ENCODE measurements at regions not wholly inside any gene's neighbourhood (a gene's known extent, or its start where the extent isn't known, plus 50 kb on each side); places are given as distances from the start of the nearest gene placed in this dataset.

DNA sequence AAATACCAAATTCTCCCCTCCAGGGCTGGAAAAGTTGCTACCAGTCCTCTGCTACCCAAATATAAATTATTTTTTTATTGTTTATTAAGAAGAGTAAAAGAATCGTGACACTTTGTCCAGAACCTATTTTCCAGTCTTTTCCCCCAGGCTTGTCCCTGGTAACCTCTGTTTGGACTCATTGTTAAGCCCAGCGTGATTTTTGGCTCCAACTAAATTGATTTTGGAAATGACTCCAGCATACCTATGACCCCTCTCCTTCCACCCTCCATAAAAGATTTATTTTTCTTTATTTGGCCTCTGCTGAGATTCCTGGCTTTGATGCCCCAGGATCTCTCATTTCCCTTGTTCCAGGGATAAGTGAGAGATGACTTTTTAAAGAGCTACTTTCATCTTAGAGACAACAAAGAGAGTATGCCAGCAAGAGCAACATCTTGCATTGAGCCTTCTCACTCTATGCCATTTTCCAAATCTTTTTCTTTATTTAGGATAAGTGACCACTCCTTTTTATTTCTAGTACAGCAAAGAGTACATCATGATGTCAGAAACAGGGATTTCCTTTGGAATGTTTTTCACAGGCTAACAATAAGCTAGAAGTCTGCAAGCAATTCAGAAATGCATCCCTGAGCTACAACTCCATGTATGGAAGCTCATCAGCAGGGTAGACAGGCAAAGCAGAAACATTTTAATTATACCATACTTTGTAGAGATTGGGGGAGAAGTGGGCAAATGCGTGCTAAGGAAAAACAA, 75.8 kb downstream of the DAD1 start:
- no peak for DNase-seq

DNA sequence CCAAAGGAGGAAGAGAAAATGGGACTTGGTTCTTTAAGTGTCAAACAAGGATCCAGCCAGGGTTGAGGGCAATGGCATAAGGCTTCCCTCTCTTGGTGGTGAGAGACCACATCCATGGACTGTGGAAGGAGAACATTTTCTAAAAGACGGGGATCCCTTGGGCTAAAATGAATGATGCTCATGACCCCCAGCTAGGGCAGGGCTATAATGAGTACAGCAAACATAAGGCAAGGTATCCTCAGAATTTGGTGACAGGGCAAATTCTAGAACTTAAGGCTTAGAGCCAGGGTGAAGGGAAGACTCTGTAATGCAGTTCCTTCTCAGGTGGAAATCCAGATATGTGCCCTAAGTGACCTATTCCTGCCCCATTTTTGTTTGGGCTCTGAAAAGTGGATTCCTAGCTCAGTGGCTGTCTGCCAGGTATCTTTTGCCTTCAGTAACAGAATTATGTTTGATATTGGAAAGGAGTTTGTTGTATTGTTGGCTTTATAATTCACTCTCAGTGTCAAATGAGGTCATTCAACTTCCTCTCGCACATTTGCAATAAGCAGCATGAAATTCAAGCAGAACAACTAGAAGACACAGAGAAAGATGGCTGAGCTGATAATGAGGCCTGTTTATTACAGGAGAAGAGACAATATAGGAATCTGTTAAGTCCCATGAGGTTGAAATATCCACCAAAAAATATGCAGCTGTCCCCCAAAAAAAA, 76.8 kb downstream of the DAD1 start:
- no peak for DNase-seq

DNA sequence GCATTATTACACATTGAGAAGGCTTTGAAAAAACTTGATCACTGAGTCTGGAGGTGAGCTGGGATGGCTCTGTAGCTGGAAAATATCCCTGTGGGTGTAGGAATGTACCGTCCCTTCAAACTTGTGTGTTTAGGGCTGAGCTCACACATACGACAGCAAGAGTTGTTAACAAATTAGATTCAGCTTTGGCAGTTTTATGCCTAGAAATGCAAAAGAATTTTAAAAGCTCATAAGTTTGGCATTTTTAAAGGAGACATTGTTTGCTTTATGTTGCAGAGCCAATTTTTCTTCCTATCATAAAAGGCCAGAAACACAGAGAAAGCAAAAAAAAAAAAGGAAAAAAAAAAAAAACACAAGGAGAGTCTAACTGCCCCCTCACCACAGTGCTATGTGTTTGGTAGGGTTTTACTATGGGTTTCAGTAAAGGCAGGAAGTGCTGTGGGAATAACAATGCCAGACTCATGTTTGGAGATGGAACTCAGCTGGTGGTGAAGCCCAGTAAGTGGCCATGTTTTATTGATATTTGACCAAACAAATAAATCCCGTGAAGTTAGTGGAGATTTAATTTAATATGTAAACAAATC, 78.4 kb downstream of the DAD1 start:
- no peak for DNase-seq

DNA sequence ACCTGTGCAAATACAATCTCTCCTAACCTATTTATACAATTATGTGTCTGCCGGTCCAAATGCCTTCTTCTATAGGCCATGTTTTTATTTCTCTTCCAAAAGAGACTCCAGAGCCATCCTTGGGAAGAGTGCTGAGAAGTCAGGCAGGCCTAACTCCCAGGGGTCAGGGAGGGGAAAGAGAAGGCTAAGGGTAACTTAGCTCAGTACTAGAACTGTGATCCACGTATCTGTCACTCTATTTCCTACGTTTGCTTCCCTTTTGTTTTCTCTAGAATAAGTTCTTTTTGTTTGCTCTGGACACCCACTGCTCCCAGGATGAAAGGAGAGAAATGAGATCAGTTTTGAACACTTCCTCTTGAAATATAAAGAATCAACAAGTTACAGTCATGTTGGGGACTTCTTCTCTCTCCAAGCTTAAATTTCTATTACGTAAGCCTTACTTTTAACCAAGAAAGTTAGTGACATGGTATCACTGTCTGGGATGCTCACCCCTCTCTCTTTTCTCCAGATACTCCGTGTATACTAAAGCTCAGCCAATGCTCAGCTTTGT, 79.2 kb downstream of the DAD1 start:
- no peak for DNase-seq

DNA sequence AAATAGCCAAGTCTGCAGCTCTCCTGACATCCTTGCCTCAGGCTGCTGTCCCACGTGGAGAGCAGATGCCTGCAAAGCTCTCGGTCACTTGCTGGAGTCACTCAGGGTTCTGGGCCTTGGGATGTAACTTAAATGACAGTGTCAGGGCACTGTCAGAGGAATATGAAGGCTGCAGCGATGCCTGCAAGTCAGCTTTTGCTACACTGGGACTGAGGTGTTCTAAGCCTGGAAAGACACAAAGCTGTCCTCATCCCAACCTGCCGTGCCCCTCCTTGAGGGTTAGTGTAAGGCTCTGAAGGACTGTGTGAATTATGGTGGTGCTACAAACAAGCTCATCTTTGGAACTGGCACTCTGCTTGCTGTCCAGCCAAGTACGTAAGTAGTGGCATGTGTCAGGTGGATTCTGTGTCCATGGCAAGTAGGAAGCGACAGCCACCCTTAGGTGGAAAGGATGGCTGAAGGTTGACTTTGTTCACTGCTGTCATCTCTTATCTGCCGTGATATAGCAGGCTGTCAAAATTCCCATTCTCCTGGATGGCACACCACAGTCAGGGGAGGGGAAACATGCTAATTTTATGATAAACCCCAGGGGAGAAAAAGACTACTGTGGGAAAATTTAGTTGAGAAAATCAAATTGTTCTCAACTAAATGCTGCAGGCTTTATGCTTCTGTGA, 79.9 kb downstream of the DAD1 start:
- DNase-seq: no peak

DNA sequence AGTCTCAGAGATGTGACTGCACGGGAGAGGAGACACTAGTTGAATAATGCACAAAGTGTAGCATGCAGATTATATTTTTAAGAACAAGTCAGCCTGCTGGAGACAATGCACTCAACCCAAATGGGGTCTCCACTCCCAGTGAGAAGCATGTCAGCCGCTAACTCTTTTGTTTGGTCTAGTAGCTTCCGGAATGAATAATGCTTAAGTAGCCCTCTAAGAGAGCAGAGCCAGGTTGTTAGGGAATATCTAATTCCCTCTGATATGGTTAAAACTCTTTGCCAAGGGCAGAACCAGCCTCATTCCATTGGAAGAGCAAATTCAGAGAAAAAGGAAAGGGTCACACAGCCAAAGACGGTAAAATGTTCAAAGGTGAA, 80.4 kb downstream of the DAD1 start:
- no peak for DNase-seq

DNA sequence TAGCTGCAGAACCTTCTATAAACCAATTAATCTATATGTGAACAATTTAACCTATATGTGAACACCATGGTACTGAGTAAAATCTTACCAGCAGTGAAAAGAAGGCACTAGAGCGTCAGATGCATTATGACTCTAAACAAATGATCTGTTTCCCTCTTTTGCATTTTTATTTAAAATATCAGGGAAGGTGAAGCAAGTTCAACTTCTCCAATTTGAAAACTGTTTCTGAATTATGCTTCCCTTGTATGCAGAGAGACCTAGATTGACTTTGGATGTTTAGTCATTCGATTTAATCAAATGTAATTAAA, 80.9 kb downstream of the DAD1 start:
- no peak for DNase-seq

DNA sequence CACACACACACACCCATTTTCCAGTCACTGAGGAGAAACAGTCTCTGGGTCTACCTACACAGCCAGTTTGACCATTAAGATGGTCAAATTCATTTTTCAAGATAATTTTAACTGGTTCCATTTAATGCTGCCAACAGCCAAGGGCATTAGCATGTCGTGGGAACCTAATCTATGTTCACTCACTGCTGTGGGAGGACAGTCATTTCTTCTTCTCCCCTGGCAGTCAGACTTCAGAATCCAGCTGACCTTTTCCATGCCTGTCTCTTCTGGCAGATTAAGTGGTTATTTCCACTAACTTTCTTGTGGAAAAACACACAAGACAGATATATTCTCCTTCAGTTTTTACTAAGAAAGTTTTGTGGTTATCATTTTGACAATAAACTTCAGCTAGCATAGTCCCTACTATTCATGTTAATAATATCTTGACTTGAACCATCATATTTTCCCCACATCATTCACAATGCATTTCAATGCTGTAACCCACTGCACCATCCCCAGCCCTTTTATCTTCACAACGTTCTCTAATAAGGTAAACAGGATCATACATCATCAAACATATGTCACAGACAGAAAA, 82.2 kb downstream of the DAD1 start:
- no peak for DNase-seq

DNA sequence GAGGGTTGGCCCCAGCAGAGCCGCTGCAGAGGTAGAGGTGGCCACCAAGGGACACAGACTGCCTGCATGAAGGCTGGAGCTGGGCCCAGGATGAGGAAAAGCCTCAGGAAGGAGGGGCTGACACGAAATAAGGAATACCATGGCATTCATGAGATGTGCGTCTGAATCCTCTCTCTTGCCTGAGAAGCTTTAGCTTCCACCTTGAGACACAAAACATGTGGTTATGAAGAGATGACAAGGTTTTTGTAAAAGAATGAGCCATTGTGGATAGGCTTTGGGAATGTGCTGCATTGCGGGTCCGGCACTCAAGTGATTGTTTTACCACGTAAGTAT, 82.7 kb downstream of the DAD1 start:
- no peak for DNase-seq

DNA sequence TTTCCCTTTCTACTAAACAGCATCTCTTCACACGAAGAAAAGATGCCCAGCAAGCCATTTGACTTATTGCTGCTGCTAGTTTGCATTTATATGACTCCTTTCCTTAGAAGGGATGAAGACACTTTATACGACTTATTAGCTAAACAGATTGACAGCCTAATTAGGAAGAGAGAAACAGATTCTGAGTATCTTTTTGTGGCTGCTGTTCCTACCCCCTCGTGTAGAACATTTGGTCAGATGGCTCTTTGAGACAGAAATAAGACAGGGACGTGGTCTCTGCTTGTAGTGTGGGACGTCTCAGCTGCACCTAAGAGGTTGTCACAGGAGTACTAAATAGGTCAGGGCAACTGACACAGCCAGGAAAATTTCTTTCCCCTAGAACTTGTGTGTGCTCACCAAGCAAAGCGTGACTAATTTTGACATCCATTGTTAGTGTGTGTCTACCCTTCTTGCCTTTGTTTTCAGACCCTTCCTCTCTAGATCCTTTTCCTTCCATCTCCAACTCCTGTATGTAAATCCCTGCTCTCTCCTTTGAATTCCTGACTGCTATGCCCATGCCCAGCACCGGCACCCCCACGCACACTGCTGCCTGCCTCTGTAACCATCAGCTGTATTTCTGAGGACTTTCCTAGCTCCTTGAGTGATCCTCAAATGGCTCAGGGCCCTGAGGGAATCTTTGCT, 83.2 kb downstream of the DAD1 start:
- no peak for DNase-seq

DNA sequence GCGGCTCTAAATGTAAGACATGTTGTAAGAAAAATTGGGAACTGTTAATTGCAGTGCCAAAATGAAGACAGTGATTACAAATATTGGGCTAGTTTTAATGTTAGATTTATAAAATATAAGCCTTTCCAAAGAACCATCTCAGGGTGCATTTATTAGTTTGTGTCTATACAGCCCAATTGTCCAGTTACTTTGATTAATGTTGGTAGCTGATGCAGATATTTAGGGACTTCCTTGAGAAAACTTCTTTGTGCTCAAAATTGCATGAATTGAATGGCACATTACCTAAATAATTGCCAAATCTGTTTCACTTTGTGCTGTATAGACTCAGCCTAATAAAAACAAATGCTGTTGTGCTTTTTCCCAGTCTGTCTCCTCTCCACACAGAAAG, 83.7 kb downstream of the DAD1 start:
- no peak for DNase-seq

DNA sequence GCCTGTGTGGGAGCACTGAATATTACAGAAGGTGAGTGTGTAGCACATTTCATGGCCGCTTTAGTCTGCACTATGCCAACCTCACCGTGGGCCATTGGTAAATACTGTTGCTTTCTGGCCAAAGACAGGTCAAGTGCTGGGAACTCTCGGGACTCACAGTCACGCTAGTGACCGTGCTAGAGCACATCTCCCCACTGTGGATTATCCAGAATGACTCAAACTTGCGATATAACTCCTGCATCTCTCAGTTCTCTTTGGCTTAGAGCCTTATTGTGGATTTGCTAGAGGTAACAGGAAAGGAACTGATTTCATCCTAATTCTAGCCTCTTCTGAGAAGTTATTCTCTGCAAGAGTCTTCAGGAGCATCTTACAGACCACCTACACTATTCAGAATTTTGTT, 86.5 kb downstream of the DAD1 start:
- no peak for DNase-seq

DNA sequence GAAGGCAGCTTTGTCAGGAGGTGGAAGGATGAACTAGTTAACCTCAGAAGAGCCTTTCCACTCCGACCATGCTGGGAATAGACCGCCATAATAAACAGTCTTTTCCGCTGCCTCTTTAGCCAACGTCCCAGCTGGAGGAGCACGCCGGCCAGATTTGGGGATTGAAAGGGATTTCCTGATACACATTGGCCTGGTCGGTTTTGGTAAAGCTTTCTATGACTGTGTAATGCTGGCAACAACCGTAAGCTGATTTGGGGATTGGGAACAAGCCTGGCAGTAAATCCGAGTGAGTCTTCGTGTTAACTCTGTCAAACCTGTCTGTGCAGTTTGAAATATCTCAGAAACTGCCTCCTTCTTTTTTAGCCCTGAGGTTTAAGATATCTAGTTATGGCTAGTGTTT, 87.0 kb downstream of the DAD1 start:
- no peak for DNase-seq

DNA sequence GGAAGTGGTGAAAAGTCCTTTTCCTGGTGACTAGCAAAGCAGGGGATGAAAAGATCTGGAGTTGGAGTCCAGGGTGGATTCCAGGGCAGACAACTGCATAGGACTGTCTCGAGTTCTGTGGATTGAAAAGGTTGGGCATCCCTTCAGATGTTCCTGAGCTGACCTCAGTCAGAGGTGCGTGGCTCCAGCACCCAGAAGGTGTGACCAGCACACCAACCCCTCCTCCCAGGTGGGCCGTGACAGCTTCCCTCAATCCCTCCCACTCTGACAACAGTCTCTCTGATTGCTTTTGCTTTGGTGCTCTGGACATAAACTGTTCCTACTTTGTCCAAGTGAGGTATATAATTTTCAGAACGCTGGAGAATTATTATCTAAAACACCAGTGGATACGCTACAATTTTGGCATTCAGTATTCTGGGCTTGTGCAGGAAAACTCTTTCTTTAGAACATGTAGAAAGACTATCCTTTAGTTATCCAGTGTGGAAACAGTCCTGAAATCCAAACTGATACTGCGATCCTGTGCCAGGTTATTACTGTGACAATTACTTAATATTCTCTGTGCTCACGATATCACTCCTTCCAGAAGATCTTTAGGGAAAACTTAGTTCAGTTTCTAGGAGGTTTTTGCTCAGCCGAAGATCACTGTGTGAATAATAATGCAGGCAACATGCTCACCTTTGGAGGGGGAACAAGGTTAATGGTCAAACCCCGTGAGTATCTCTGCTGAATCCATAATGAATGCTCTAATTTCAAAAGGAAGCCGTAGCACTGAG, 87.9 kb downstream of the DAD1 start:
- no peak for DNase-seq

DNA sequence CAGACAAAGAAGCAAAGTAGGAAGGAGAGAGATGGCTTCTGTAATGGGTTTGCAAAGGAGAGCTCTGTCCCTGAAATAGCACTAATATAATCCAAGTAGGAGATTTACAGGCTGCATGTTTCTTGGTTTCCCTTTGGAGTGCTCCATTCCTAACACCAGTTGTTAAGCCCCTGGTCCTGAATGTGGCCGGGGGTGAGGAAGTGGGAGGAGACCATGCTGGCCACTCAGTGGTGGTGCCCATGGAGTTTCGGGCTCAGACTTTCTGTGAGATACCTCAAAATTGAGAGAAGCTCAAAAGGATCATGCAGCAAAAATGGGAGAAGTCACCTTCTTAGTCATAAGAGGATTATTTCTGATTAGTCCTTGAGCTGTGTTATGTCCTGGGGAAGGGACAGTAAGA, 88.5 kb downstream of the DAD1 start:
- DNase-seq: no peak

DNA sequence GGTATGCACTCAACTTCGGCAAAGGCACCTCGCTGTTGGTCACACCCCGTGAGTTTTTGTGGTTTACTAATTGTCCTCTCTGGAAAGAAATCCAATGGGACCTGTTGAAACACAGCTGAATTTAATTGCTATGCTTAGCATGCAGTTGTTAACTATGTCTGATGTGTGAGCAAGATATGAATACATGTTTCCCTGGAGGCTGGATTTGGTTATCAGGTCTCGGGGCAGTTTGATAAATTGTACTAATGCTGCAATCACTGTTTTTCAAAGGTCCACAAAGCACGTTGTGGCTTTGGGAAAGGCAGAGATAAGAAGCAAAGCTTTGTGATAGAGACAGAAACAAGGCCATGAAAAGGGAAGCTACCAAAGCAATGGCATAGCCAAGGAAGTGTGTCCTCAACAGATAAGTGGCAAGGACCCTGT, 91.3 kb downstream of the DAD1 start:
- no peak for DNase-seq

DNA sequence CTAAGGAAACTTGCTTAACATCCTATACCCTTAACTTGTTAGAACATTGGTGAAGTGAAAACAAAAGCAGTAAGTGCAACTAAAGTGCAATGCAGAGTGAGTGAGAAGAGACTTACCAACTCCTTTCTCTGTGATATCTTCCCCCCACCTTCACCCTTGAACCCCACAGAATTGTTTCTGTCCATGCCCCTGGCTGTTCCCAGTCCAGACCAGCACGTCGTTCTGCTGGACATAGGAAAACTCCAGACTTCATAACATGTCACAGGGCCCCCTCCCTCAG, 91.9 kb downstream of the DAD1 start:
- no peak for DNase-seq

DNA sequence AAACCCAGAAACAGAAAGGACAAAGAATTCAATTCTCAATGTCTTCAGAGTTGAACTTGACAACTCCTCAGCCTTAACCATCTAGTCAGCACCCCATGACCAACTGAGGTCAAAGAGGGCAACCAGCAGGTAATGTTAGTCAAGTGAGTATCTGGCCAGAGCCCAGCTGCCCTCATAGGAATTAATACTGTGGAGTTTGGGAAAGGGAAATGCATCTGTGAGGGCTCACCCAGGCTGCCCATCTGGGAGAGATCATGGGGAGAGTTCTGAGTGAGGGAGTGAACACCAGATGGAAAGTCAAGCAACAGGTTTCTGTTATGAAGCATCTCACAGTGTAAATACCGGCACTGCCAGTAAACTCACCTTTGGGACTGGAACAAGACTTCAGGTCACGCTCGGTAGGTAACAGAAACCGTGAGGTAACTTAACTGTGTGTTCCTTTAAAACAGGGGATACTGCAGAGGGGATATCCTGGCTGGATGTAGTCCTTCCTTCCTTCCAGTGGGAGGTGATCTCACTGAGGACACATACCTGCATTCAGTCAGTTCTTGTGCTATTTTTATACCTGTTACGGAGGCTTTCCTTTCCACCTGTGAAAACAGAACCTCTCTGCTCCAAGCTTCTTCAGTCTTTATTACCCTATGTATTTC, 94.4 kb downstream of the DAD1 start:
- DNase-seq: no peak

DNA sequence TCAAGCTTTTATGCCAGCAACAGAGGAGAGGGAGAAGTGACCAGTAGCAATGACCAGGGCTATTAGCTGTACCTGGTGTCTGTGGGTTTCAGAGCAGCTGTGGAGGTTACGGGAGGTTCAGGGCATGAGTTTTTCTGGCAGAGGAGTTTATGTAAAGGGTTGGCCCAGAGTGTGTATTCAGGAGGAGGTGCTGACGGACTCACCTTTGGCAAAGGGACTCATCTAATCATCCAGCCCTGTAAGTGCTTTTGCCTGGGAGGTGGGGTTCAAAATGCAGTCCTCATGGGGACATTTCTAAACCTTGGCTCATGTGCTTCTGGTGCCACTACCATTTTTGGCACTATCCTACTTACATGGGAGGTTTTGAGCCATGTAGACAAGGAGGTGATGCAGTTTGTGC, 95.3 kb downstream of the DAD1 start:
- no peak for DNase-seq

DNA sequence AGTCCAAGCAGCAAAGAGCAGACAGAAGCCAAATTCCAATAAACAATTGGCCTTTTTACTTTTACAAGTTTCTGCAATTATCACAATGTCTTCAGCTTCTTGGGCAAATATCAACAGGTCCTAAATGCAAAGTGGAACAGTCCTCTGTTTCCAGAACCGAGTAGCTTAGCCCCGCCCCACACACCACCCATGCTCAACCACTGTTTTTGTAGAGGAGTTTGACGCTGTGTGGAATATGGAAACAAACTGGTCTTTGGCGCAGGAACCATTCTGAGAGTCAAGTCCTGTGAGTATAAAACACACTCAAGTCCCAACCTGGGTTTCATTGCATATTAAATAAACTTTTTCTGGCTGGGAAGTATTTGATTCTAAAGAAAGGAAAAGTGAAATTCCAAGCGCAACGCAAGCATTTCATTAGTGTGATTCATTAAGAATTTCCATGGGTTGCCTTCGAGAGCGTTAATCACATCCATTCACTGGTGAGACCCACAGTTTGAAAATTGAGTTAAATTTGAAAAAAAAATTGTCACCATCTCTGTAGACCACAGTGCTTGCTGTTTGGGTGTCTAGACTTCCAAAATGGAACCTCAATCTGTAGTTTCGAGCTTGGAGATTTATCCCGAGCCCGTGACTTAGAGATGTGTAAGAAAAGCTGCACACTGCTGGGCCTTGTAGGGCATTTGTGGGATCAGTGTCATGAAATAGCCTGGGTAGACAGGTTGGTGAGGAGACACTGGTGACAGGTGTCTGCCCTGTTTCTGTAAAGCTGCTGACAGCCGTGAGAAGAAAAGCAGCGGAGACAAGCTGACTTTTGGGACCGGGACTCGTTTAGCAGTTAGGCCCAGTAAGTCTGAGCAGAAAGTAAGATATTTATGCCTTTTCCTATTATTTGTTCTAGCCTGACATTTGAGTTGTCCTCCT, 96.1 kb downstream of the DAD1 start:
- no peak for DNase-seq
